GM19035 (cell line): ENCODE measurements at regions not wholly inside any gene's neighbourhood (a gene's known extent, or its start where the extent isn't known, plus 50 kb on each side); places are given as distances from the start of the nearest gene placed in this dataset.
A peak's percentile ranks its signal among the peaks of the same experiment; 100 is the strongest.

Source experiments
- ATAC-seq: cut with Tn5 transposase; IDR thresholded peaks from one replicate; pipeline ENCODE4 v1.9.1; 2021; ENCODE audit not compliant: unreplicated experiment

- ATAC-seq: no peak
These were observed 171.5 kb downstream of the RCN1 start for GRCh38 chr11:32262367-32262766.

- ATAC-seq: no peak
These were observed 169.4 kb downstream of the WT1 start for GRCh38 chr11:32265911-32266310.

DNA sequence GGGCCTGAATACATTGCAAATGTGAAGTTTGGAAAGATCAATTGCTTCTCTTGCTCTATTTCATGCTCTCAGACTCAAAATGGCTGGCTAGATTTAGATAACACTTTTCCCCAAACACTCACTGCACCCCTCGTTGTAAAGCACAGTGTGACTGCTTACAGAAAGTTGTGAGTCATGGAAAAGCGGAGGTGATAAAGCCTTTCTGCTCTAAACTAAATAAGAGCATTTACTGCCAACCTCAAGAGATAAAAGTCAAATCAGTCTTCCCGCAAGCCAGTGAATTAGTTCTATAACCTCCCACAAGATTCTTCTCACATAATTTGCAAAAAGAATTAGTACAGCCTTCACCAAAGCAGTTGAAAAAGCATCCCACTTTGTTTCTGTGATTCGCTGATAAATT is 168.7 kb downstream of the WT1 start:
- ATAC-seq: no peak

DNA sequence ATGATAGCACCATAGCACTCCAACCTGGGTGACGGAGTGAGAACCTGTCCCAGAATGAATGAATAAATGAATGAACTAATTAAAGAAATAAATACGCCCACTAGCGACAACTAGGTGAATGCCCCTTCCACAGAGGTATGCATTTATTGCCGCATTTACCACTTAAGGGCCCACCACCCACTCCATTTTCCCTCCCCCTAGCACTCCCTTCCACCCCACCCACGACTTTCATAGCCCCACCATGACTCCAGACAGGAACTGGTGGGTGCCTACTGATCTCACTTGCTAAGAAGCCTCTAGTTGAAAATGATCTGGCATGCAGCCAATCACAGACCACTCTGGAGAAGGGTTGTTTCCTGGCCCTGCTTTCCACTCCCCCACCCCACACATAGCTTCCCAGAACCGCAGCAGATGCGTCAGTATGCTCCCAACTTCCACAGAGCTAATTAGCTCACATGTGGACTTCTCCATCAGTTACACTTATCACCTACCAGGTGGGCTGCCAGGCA is 167.6 kb downstream of the WT1 start:
- ATAC-seq: no peak

GRCh38 chr11:32273931-32274330 is 161.4 kb downstream of the WT1 start:
- no peak for ATAC-seq

DNA sequence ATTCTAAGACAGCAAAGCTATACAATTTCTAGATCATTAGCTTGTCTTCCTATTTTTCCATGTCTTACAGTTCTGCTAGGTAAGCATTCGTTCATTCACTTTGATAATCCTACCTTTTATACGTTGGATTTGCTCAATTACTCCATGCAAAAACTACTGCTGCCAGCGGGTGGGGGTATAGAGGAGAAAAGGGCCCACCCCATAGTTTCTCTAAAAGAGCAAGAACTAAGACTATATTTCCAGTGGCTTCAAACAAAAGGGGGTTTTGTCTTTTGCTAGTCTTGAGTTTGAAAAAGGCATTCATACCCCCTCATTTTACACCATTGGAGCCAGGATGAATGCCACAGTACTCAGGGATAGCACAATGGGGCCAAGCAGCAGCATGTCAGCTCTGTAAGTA is 155.7 kb downstream of the WT1 start:
- no peak for ATAC-seq

DNA sequence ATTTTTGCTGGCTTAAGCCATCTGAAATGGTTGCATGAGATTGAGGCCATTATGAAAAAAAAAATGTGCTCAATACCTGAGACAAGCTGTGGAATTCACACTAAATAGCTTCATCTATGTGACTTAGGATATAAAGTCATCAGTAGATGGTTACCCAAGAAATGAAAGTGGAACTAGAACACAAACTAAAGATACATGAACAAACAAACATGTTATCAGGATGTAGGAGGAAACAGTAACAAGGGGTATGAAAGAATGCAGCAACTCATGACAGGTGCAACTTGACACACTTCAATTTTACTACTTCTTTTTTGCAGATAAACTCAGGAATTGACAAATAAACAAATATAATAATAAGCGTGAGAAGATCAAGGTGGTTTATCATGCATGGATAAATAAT is 155.0 kb downstream of the WT1 start:
- peak; percentile 77 for ATAC-seq

DNA sequence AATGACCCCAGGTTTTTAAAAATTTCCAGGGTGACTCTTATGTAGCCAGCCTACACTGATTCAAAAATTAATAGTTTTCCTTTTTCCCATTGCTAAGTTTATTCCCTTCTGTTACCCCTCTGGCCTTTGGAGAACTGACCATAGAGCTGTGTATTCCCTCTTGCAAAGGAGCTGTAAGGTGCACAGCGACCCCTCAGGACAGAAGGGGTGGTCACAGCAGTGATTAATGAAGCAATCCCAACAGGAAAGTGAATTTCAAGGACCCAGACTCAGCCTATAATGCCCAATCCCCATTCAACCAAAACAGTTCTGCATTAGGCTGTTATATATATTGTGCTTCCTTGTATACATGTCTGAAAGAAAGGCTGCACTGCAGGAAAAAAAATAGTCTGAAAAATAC is 147.1 kb downstream of the WT1 start:
- no peak for ATAC-seq

DNA sequence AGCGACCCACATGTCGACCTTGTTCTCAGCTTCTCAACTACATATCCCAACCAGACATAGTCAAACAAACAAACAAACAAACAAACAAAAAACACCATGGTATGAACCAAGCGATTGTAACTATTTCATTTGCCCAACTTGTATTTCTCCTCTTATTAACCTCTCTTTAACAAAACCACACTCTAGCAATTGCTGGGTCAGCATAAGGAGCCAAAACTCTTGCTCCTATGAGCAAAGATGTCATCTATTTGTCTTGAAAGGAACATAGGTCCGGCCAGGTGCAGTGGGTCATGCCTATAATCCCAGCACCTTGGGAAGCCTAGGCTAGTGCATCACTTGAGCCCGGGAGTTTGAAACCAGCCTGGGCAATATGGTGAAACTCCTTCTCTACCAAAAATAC is 145.6 kb downstream of the WT1 start:
- ATAC-seq: no peak

DNA sequence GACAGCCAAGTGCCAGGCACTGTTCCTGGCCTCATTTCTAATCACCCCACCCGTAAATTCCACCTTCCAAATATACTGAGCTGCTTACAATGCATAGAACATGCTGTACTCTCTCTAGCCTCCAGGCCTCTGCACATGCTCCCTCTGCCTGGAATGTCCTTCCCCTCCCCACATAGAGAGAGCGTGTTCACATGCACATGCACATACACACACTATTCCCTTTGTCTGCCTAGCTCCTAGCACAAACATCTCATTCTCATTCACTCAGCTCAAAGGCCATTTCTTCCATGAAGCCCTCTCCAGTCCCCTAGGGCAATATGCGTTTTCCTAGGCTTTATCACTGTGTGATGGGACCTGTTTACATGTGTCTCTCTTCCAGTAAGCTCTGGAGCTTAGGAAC is 144.6 kb downstream of the WT1 start:
- ATAC-seq: no peak

DNA sequence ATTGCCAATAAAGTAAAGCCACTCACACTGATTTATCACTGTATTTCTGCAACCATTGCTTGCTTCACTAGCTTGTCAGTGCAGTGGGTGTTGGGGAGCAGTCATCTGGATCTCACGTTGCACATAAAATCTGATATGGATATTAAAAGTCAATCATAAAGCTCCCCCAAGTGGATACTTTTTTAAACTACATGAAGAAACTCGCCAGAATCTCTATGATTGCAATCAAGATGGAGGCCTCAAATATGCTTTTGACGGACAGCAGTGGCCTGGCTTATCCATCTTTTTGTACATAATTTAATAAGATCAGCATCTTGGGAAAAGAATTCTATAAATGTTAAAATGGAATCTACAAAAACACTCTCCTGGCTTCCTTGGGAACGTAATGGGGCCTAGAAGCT is 137.7 kb downstream of the WT1 start:
- ATAC-seq: no peak

DNA sequence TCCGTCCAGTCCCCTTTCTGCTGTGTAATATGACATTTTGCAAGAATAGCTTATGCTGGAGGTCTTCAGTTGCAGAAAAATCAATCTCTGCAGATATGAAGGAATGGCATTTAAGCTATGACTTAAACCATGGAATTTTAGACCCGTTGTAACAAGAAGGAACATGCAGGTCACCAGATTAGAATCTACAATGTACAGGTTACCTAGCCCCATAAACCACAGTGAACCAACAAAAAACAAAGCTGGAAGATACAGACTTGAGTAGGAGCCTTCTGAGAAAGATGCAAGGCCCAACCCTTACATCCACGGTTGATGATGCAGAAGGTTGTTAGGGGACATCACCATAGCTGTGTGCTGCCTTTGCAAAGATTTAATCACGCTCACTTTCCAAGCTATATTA is 132.5 kb downstream of the WT1 start:
- no peak for ATAC-seq

DNA sequence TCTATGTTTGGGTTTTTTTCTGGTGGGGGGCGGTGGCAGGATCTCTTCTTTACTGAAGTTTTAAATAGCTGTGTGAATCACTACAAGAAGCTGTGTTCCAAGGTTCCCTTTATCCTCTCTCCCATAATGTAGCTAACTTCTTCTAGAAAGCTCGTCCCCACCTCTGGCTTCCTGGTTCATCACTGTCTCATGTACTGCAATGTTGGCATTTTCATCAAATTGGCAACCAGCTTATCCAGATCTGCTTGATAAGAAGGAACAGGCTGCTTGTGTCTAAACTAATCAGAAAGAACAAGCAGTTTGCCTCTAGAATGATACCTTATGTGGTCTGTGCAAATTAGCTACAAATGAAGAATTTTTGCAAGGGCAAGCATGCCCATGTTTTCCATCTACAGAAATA is 130.8 kb downstream of the WT1 start:
- ATAC-seq: no peak

GRCh38 chr11:32305460-32305859 is 129.9 kb downstream of the WT1 start:
- no peak for ATAC-seq

- no peak for ATAC-seq
These were observed 127.9 kb downstream of the WT1 start for GRCh38 chr11:32307471-32307870.

DNA sequence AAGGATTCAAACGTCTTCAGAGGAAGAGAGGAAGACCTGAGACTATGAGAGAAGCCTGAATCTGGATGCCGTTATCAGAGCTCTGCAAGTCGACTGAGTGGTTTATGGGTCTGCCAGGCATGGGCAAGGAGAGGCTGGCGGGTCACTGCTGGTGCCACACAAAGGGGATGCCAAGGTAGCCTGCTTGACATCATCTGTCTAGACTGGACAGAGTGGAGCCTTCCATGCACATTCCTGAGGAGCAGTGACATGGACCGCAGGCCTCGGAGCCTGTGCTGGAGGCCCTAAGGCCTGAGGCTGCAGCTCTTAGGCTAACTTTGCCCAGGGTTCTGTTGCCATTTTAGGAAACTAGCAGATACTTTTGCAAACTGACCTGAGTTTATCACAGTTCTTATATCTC is 127.4 kb downstream of the WT1 start:
- no peak for ATAC-seq

DNA sequence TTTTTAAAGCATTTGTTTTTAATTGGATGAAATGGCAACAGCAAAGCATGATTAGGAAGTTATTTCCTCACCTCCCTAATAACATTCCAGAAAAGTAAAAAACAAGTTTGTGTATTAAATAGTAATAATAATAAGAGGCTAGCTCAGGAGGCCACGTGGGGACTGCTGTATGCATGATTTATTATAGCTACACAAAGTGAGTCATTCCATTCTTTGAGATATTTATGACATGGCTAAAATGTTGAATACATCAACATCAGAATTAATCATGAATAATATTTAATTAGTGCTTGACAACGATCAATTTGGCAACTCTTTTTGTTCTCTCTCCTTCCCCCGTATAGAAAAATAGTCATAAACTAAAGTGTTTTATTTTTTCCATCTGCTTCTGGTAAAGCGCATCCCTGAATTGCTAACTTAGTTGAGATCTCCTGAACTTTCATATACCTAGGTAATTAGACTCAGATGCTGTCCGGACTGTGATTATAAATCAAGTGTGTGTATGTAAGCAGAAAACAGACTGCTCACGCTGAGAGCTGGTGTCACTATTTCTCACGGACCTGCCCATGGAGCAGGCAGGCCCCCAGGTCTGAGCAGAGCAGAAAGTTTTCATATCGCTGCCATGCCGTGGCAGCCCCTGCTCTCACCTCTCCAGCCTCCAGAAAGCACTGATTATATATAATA is 125.7 kb downstream of the WT1 start:
- ATAC-seq: no peak

DNA sequence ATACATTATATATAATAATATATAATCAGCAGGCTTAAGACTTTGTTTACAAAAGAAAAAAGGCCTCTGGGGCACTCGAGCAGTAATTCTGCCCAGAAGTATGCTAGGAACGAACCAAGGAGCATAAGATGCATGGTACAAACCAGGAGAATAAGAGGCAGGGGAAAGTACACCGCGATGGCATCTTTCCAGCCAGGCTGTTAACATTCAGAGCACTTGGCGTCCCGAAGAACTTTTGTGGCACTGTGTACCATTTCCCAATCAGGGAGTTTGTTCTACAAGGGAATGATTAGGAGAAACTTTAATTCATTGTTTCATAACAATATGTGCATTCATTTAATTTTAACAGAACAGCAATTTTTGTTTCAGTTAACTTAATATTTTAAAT is 125.1 kb downstream of the WT1 start:
- ATAC-seq: no peak

DNA sequence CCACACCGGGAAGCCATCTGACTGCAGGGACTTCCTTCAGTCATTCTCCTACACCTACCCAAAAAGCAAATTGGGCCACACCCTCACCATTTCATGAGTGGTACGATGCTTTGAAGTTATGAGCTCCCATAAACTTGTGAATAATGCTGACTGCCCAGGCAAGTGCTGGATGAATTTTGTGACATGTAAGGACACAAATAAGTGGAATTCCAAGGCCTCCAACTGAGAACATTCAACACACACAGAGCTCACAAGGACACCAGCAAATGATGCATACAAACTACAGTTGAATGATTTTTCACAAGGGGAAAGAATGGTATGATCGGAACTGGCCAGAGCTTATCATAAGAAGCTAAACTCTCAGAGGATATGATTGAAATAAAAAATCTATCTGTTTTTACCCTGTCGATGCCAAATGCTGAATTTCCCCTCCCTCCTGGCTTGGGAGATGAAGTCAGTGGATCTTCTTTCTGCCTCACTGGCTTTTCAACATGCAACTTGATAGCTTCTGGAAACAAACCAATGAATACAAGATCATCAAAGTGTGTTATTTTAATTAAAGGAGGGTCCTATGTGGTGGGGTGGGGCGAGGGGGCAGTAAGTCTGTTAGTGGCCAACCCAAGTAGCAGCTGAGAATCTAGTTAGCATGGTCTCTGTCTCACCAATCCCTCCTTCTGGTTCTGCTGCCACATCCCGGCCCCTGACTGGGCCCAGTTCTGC is 123.8 kb downstream of the WT1 start:
- ATAC-seq: no peak

GRCh38 chr11:32312206-32312817 is 123.0 kb downstream of the WT1 start:
- no peak for ATAC-seq

DNA sequence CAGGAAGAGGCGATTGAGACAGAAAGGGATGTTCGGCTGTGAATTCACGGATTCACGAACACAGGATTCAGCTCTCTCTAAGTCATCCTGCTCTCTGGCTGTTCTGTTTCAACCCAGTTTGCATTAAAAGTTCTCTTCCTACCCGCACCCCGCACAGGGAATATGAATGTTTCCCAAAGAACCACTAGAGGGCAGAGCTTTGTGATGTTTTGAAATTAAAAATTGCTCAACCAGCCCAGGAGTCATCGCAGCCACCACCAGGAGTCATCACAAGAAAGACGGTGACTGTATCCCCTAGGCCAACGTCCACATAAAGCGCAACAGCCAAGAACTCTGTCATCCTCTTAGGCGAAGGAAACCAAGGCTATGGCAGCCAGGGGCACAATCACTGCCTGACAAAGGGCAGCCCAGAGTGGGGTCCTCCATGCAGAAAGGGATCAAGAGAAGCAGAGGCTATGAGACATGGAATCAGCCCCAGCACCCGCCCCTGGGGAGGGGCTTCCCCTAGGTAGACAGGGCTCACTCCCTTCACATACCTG is 122.4 kb downstream of the WT1 start:
- no peak for ATAC-seq

DNA sequence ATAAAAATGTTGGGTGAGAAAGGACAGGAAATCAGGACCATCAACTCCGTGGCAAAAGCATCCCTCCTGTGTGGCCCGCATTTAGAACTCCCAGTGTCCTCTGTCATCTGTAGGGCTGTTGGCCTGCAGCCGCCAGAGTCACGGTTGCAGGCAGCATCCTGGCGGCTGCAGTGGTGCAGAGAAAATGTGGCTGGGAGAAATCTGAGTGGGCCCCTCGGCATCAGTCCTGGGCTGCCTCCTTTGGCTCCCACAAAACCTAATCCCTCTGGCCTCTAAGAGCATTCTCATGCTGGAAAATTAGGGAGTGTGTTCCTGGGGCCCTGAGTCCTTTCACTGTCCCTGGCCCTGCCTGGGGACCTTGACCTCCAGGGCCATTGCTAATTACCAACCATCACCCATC is 121.9 kb downstream of the WT1 start:
- no peak for ATAC-seq
